ENCODE measurements at regions not wholly inside any gene's neighbourhood (a gene's known extent, or its start where the extent isn't known, plus 50 kb on each side); places are given as distances from the start of the nearest gene placed in this dataset.

- no peak for TF ChIP-seq CTCF (conservative IDR thresholded peaks at IDR 0.05)
- no peak for TF ChIP-seq ZFX (IDR thresholded peaks at IDR 0.05)
Measured at GRCh38 chr9:29100762-29101161, 1527.5 kb upstream of the C9orf72 start.

Measured in C4-2B (cell line).